Heart right ventricle (tissue), 16 donors: ENCODE measurements at regions not wholly inside any gene's neighbourhood (a gene's known extent, or its start where the extent isn't known, plus 50 kb on each side); places are given as distances from the start of the nearest gene placed in this dataset.

Experiments
- ATAC-seq, 8 donors: fragments of 200-7000 bp; cut with Tn5 transposase; one replicate each; pipeline ENCODE4 v1.9.1; 2020; ENCODE audit warnings: mild to moderate bottlenecking in 8 of 8, moderate library complexity in 8 of 8, moderate number of reproducible peaks in 1 of 8
- DNase-seq, 2 donors: peaks; one replicate each; pipeline ENCODE4 v3.0.0-alpha.2; 2020
- H3K27ac ChIP-seq, 10 donors: fragments of 200-600 bp; sonication (generic) in 2 of 10; one replicate each; pipeline versions ENCODE4 v1.5.0 to v1.8.0; 2020 to 2022; ENCODE audit warnings: mild to moderate bottlenecking in 3 of 10
- H3K27me3 ChIP-seq, 7 donors: fragments of 200-600 bp; one replicate each; pipeline ENCODE4 v1.8.0; 2021 to 2022; ENCODE audit warnings: mild to moderate bottlenecking in 2 of 7
- H3K36me3 ChIP-seq, 9 donors: fragments of 200-600 bp; sonication (generic) in 1 of 9; one replicate each; pipeline versions ENCODE4 v1.5.0 to v1.8.0; 2020 to 2022; ENCODE audit warnings: mild to moderate bottlenecking in 2 of 9
- H3K4me1 ChIP-seq, 9 donors: fragments of 200-600 bp; sonication (generic) in 1 of 9; one replicate each; pipeline versions ENCODE4 v1.5.0 to v1.8.0; 2020 to 2022; ENCODE audit warnings: mild to moderate bottlenecking in 4 of 9
- H3K4me3 ChIP-seq, 10 donors: fragments of 200-600 bp; sonication (generic) in 2 of 10; one replicate each; pipeline versions ENCODE4 v1.5.0 to v1.8.0; 2020 to 2022; ENCODE audit warnings: mild to moderate bottlenecking in 7 of 10, moderate library complexity in 2 of 10
- H3K9me3 ChIP-seq, 11 donors: fragments of 200-600 bp in 10 of 11; sonication (generic) in 2 of 11; one replicate each; pipeline versions ENCODE4 v1.5.0 to v1.8.0; 2013 to 2022; ENCODE audit warnings: mild to moderate bottlenecking in 2 of 11, control low read depth in 1 of 11, moderate library complexity in 1 of 11
- WGBS, 2 donors: extraction: QIAGEN DNeasy Blood & Tissue Kit; methylation state at CpG; one replicate each; pipeline ENCODE4 v1.1.7; 2013; ENCODE audit warnings: inconsistent platforms in 1 of 2; 5-methylcytosine and 5-hydroxymethylcytosine counted together
- intact Hi-C, 10 donors: fragments of 100-400 bp; cut with DNase I; formaldehyde crosslinking; loops; one replicate each; pipeline versions ENCODE4 v1.11.1 to v1.14.2; 2022
- TF ChIP-seq, protein P1 (sequence below), 9 donors: fragments of 200-600 bp; sonication (generic) in 2 of 9; IDR thresholded peaks; one replicate each; pipeline versions ENCODE4 v1.5.0 to v1.8.0; 2021 to 2022; ENCODE audit warnings: antibody characterized with exemption in 9 of 9, mild to moderate bottlenecking in 5 of 9, moderate library complexity in 1 of 9
- donor health status: Arrhythmogenic right ventricular cardiomyopathy.
- donor health status: ischemic (EF 13 %, LVEDD 7.1; RV severe dilation, severe dysfunction).
- donor health status: healthy with polysubstance abuse.
- donor health status: DM: no; HTN: yes; CAD: no.
- donor health status: DM: no; HTN: no; CAD: no.
- donor health status: ischemic (EF 25% LVEDD 6.9; RV normal size, moderate dysfunction).
- donor health status: ischemic (EF 25% LVEDD 5.7; RV mildly dilated, moderate dysfunction).
- donor health status: healthy.
- donor health status: DM: yes; HTN: yes; CAD: no.
- donor health status: Ischemic cardiomyopathy.
- donor health status: ischemic (EF 35%, LVEDD 5.7; RV mildly dilated, moderate dysfunction).
- donor health status: nonischemic (EF 11% LVEDD 7.7; RV severe dilation, severe dysfunction).
- donor health status: DM: yes; HTN: yes; CAD: no.
- donor health status: PGD.
- donor health status: ischemic (EF 29% LVEDD 5.4; RV normal size, mild dysfunction).
- donor health status: nonischemic (EF 23%, LVEDD 6.1; RV moderate dilation, normal function).

DNA sequence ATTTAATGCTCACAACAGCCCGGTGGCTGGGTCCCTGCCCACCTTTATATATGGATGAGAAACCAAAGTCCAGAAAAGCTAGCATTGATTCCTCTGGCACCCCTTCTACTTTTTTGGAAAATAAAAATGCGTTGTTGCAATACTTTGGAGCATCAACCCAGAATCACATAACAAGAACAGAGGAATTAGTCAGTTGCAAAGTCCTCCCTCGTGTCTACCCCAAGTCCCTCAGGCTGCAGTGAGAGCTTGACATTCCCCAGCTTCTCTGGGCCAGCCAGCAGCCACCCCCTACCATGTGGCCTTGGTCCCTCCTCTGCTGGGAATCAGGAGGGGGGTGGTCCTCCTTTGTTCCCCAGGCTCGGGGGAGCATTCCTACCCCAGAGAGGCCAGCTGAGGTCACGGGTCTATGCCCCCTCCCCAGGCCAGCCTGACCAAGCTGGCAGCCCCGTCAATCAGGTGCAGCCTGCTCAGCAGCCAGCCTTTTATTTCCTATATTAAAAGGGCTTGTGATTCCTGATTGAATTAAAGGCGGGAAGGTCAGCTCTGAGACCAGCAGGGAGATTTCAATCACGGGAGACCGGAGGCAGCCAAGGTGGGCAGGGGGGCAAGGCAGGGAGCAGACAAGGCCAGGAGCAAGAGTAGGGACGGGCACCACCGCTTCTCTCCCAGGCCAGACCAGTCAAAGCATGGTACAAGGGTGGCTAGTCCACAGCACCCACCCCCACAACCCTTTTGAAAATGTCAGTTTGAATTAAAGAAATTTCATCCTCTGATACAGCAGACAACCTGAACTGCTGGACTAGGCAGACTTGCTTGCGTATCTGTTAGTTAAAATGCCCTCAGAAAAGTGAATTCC lies 158.9 kb downstream of the MRPL14 start:
- intact Hi-C loops, result no loop called here
- ATAC-seq (no peak), DNase-seq (no peak)
- Histone ChIP-seq H3K27me3 (no peaks in the 10 kb centered on the region), H3K27ac (no peak overlapping the region), H3K4me1 (peaks cover 2 to 24% (median 13%) of the 10 kb centered on the region in 9 donors), H3K36me3 (no peaks in the 10 kb centered on the region), H3K9me3 (no peaks in the 10 kb centered on the region), H3K4me3 (no peak overlapping the region)
- 85 to 90% methylated on average over 12 of the region's 12 CpGs for whole genome bisulfite sequencing, 2 donors
- TF ChIP-seq, protein P1, sequence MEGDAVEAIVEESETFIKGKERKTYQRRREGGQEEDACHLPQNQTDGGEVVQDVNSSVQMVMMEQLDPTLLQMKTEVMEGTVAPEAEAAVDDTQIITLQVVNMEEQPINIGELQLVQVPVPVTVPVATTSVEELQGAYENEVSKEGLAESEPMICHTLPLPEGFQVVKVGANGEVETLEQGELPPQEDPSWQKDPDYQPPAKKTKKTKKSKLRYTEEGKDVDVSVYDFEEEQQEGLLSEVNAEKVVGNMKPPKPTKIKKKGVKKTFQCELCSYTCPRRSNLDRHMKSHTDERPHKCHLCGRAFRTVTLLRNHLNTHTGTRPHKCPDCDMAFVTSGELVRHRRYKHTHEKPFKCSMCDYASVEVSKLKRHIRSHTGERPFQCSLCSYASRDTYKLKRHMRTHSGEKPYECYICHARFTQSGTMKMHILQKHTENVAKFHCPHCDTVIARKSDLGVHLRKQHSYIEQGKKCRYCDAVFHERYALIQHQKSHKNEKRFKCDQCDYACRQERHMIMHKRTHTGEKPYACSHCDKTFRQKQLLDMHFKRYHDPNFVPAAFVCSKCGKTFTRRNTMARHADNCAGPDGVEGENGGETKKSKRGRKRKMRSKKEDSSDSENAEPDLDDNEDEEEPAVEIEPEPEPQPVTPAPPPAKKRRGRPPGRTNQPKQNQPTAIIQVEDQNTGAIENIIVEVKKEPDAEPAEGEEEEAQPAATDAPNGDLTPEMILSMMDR (IDR thresholded peaks at IDR 0.05), result no peak

DNA sequence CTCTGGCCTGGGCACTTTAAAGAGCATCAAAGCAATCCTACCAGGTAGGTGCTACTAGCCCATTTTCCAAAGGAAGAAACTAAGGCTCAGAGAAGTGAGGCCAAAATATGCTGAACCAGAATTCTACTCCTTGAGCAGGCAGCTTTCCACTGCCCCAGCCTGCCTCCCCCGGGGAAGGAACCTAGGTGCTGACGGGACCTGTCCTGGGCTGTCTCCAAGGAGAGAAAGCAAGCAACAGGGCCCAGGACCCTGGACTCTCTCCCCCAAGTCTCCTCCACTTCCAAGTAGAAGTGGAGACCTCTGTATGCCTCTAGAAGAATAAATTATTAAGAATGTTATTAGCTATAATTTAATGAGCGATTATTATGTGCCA lies 159.5 kb downstream of the MRPL14 start:
- WGBS, 2 donors, result 89 to 95% methylated on average over 3 of the region's 3 CpGs
- no peak for DNase-seq
- H3K4me3 ChIP-seq, result no peak overlapping the region
- H3K9me3 ChIP-seq, result no peaks in the 10 kb centered on the region
- no peaks in the 10 kb centered on the region for H3K36me3 ChIP-seq
- intact Hi-C loops, result no loop called here
- TF ChIP-seq, protein P1 (IDR thresholded peaks at IDR 0.05), result no peak
- no peak for ATAC-seq
- H3K27me3 ChIP-seq, result no peaks in the 10 kb centered on the region
- no peak overlapping the region for H3K27ac ChIP-seq
- peaks cover 0 to 17% (median 7%) of the 10 kb centered on the region in 9 donors for H3K4me1 ChIP-seq

DNA sequence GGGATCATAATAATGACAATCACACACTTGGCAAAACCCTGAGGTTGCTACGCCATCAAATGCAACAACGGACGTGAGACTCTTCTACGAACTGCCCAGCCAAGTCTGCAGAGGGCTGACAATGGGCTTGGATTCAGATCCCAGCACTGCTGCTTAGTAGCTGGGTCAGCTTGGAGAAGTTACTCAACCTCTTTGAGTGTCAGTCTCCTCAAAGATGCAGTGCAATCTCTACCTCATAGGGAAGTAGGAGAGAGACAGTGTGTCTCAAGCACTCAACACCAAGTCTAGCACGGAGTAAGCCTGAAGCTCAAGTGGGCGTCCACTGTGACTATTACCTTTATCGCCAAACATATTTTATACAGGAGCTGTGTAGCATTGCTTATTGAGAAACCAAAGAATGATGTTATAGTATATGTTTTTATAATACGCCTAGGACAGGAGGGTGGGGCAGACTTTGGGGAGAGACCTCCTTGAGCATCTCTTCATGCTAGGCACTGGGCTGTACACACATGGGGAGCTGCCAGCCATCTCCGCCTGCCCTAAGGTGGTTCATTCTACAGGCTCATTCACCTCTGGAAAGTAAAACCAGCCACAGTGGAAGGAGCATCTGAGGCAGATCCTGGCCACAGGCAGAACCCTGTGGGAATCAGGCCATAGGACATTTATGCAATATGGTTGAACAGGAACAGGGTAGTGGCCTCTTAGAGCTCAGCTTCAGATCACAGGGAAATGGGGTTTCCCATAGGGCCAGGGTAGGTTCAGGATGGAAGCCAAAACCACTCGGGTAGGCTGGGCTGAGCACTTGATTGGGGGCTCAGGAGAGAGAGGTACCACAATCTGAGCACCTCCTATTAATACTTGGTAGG lies 160.2 kb downstream of the MRPL14 start:
- Histone ChIP-seq H3K27ac (no peak overlapping the region), H3K4me1 (peaks cover 0 to 11% (median under 1%) of the 10 kb centered on the region in 9 donors), H3K27me3 (no peaks in the 10 kb centered on the region), H3K9me3 (no peaks in the 10 kb centered on the region), H3K4me3 (no peak overlapping the region), H3K36me3 (no peaks in the 10 kb centered on the region)
- intact Hi-C loops, result no loop called here
- DNase-seq (no peak), ATAC-seq (no peak)
- TF ChIP-seq, protein P1 (IDR thresholded peaks at IDR 0.05), result no peak
- 83 to 84% methylated on average over 10 of the region's 10 CpGs for WGBS, 2 donors

DNA sequence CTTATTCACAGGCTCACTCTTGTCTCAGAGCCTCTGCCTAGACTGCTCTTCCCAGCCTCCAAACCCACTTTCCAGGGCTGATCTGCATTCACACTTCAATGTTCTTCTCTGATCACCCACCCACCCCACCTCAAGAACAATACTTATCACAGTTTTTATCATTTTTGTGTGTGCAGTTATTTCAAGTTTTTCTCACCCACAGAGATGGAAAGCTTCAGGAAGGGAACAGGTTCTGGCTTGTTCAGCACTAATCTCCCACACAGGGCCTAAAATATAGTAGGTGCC lies 160.9 kb downstream of the MRPL14 start:
- intact Hi-C loops, result no loop called here
- DNase-seq (no peak), ATAC-seq (no peak)
- Histone ChIP-seq H3K4me3 (no peak overlapping the region), H3K4me1 (peaks cover 0 to 9% (median 0%) of the 10 kb centered on the region in 9 donors), H3K27ac (no peak overlapping the region), H3K9me3 (no peaks in the 10 kb centered on the region), H3K36me3 (no peaks in the 10 kb centered on the region), H3K27me3 (no peaks in the 10 kb centered on the region)
- TF ChIP-seq, protein P1 (IDR thresholded peaks at IDR 0.05), result no peak
